GM12878 (cell line): ENCODE measurements at regions not wholly inside any gene's neighbourhood (a gene's known extent, or its start where the extent isn't known, plus 50 kb on each side); places are given as distances from the start of the nearest gene placed in this dataset.

Experiments
- ATAC-seq: fragments of 200-7000 bp; cut with Tn5 transposase; 3 replicates; pipeline ENCODE4 v1.9.1; 2020; ENCODE audit warnings: mild to moderate bottlenecking, moderate library complexity
- BruUV-seq: library from RNA; stranded (reverse); fragments of 400-500 nt; replicated peaks from 2 replicates; lab custom pipeline; 2021; lab: Mats Ljungman, UMichigan
- CTCF ChIA-PET: fragments of 300-600 bp; sonication (Branson Sonifier 250); formaldehyde crosslinking; extraction: SDS; loops from one replicate; lab custom pipeline; 2021; ENCODE audit warnings: inconsistent platforms; lab: Yijun Ruan, JAX
- POLR2A ChIA-PET: fragments of 350-600 bp; formaldehyde crosslinking; extraction: SDS; loops from one replicate; lab custom pipeline; 2021; ENCODE audit warnings: inconsistent platforms; lab: Charles Lee
- RAD21 ChIA-PET: fragments of 300-600 bp; sonication (Branson Sonifier 250); formaldehyde crosslinking; loops from one replicate; lab custom pipeline; 2023; ENCODE audit warnings: antibody characterized with exemption; ENCODE audit not compliant: unreplicated experiment; lab: Charles Lee
- SMC1A ChIA-PET: fragments of 300-600 bp; sonication (Branson Sonifier 250); formaldehyde crosslinking; loops from one replicate; lab custom pipeline; 2023; ENCODE audit not compliant: unreplicated experiment, uncharacterized antibody; lab: Charles Lee
- DNase-seq: peaks from one replicate; pipeline ENCODE4 v3.0.0-alpha.2; 2011; ENCODE audit warnings: low read depth, low spot score
- FAIRE-seq: peaks from 3 replicates; lab custom pipeline; 2011; peaks lifted over from hg19 to GRCh38; lab: Jason Lieb, UNC
- H2AFZ ChIP-seq: 2 replicates; pipeline ENCODE4 v1.6.0; 2011; ENCODE audit warnings: low read depth, low read length, control low read depth; ENCODE audit not compliant: control insufficient read depth
- H3K27ac ChIP-seq: 2 replicates; pipeline ENCODE4 v1.5.1; 2011; ENCODE audit warnings: control low read depth; ENCODE audit not compliant: control insufficient read depth, insufficient read depth
- H3K27me3 ChIP-seq, 2 experiments: replicated peaks in 1 of 2; 2 replicates each; pipeline versions ENCODE4 v1.6.0 to v1.6.1; 2011; ENCODE audit warnings: low read length in 1 of 2; ENCODE audit not compliant: control insufficient read depth in 2 of 2, insufficient read depth in 2 of 2
- H3K36me3 ChIP-seq, 2 experiments: 2 replicates each; pipeline ENCODE4 v1.5.1; 2011; ENCODE audit warnings: low read length in 1 of 2; ENCODE audit not compliant: control insufficient read depth in 2 of 2, insufficient read depth in 2 of 2
- H3K4me1 ChIP-seq: 2 replicates; pipeline ENCODE4 v1.6.1; 2011; ENCODE audit warnings: mild to moderate bottlenecking, low read length, moderate library complexity, mixed read lengths; ENCODE audit not compliant: control insufficient read depth, insufficient read depth
- H3K4me2 ChIP-seq: 2 replicates; pipeline ENCODE4 v1.6.0; 2011; ENCODE audit warnings: control low read depth; ENCODE audit not compliant: control insufficient read depth, insufficient read depth
- H3K4me3 ChIP-seq: fragments of 200-600 bp; sonication (generic); 2 replicates; pipeline ENCODE4 v1.5.1; 2016
- H3K79me2 ChIP-seq: 2 replicates; pipeline ENCODE4 v1.6.0; 2011; ENCODE audit warnings: low read length; ENCODE audit not compliant: control insufficient read depth, insufficient read depth
- H3K9ac ChIP-seq: 2 replicates; pipeline ENCODE4 v1.8.0; 2011; ENCODE audit warnings: low read length, control low read depth, mixed read lengths; ENCODE audit not compliant: control insufficient read depth, insufficient read depth
- H3K9me3 ChIP-seq: replicated peaks from 3 replicates; pipeline ENCODE4 v1.5.1; 2011; ENCODE audit warnings: mild to moderate bottlenecking, low read length; ENCODE audit not compliant: control insufficient read depth, insufficient read depth
- H4K20me1 ChIP-seq: 2 replicates; pipeline ENCODE4 v1.6.0; 2011; ENCODE audit not compliant: control insufficient read depth, insufficient read depth
- CEBPZ ChIP-seq: fragments of 150-350 bp; IDR thresholded peaks from 2 replicates; pipeline ENCODE4 v1.6.1; 2016; ENCODE audit warnings: low read depth, low read length
- E2F4 ChIP-seq: IDR thresholded peaks from 2 replicates; pipeline ENCODE4 v1.6.1; 2012; ENCODE audit warnings: low read depth, low read length, improper control_type of control experiment
- EP300 ChIP-seq, 2 experiments: fragments of 150-350 bp in 1 of 2; IDR thresholded peaks; 2 replicates each; pipeline ENCODE4 v1.6.1; 2011 to 2012; ENCODE audit warnings: low read depth in 2 of 2, low read length in 2 of 2, borderline replicate concordance in 1 of 2, improper control_type of control experiment in 1 of 2, inconsistent platforms in 1 of 2; ENCODE audit not compliant: control insufficient read depth in 1 of 2
- IRF3 ChIP-seq: fragments of 450-650 bp; IDR thresholded peaks from 2 replicates; pipeline ENCODE4 v1.6.1; 2014; ENCODE audit warnings: mild to moderate bottlenecking
- NBN ChIP-seq: fragments of 450-650 bp; IDR thresholded peaks from 2 replicates; pipeline ENCODE4 v1.6.1; 2016
- NR2C1 ChIP-seq: fragments of 450-650 bp; IDR thresholded peaks from 2 replicates; pipeline ENCODE4 v1.6.1; 2017; ENCODE audit warnings: antibody characterized with exemption, mild to moderate bottlenecking, moderate library complexity
- PBX3 ChIP-seq: IDR thresholded peaks from 2 replicates; pipeline ENCODE4 v1.6.1; 2011; ENCODE audit warnings: mild to moderate bottlenecking, low read depth, low read length, moderate library complexity; ENCODE audit not compliant: insufficient replicate concordance
- POLR2AphosphoS2 ChIP-seq: IDR thresholded peaks from 2 replicates; pipeline ENCODE4 v1.6.1; 2011; ENCODE audit warnings: low read depth, mild to moderate bottlenecking, low read length, improper control_type of control experiment, moderate library complexity
- POU2F2 ChIP-seq: IDR thresholded peaks from 3 replicates; pipeline ENCODE4 v1.6.1; 2011; ENCODE audit warnings: low read depth, mild to moderate bottlenecking, low read length, borderline replicate concordance
- SMAD1 ChIP-seq: fragments of 450-650 bp; IDR thresholded peaks from 2 replicates; pipeline ENCODE4 v1.6.1; 2018; ENCODE audit warnings: mild to moderate bottlenecking, low read depth; ENCODE audit not compliant: partially characterized antibody
- TBL1XR1 ChIP-seq: IDR thresholded peaks from 2 replicates; pipeline ENCODE4 v1.6.1; 2012; ENCODE audit warnings: low read depth, low read length, improper control_type of control experiment
- WRNIP1 ChIP-seq: IDR thresholded peaks from 2 replicates; pipeline ENCODE4 v1.6.1; 2011; ENCODE audit warnings: low read depth, low read length, improper control_type of control experiment, borderline replicate concordance
- WGBS: methylation state at CpG from one replicate; pipeline ENCODE4 v1.1.6; 2016; ENCODE audit warnings: low lambda C conversion rate; ENCODE audit not compliant: insufficient replicate concordance, insufficient coverage; ENCODE audit errors: missing lambda C conversion rate; 5-methylcytosine and 5-hydroxymethylcytosine counted together
- in situ Hi-C: fragments of 300-500 bp; cut with MboI; formaldehyde crosslinking; loops from 9 replicates; pipeline ENCODE4 v1.14.3; 2018; ENCODE audit warnings: mixed read lengths
- intact Hi-C: fragments of 100-400 bp; cut with micrococcal nuclease; formaldehyde crosslinking; loops from one replicate; pipeline ENCODE4 v1.14.2; 2022; ENCODE audit not compliant: unreplicated experiment

GRCh38 chr4:164087733-164088132 is 593.2 kb downstream of the TMA16 start:
- Histone ChIP-seq H3K9me3 (no peaks in the 10 kb centered on the region), H2AFZ (no peak overlapping the region), H3K4me3 (no peak overlapping the region), H4K20me1 (no peaks in the 10 kb centered on the region), H3K4me2 (no peak overlapping the region), H3K27me3 (no peaks in the 10 kb centered on the region), H3K79me2 (no peaks in the 10 kb centered on the region), H3K27ac (no peak overlapping the region), H3K9ac (no peak overlapping the region), H3K4me1 (no peaks in the 10 kb centered on the region), H3K36me3 (no peaks in the 10 kb centered on the region)
- no TSS peak for BruUV-seq
- ATAC-seq = no peak
- no peak for FAIRE-seq
- ChIA-PET CTCF (no interaction called here), POLR2A (no interaction called here), SMC1A (interaction anchor here (0.7 kb wide), 1 partner anchor 589 kb away, joined by 3 read pairs; no protein-coding TSS in a partner anchor), RAD21 (no interaction called here)
- in situ Hi-C loops (no loop called here), intact Hi-C loops (no loop called here)
- 17% methylated on average over 3 of the region's 3 CpGs for WGBS
- no peak for DNase-seq
- TF ChIP-seq NBN = no peak
- TF ChIP-seq IRF3 = no peak
- no peak for TF ChIP-seq PBX3
- TF ChIP-seq SMAD1 = no peak
- no peak for TF ChIP-seq WRNIP1
- TF ChIP-seq EP300 (IDR thresholded peaks at IDR 0.05; ENCODE audit: borderline replicate concordance in 1 of 2, control insufficient read depth in 1 of 2, low read depth in 2 of 2, low read length in 2 of 2) = no peak
- no peak for TF ChIP-seq POU2F2
- TF ChIP-seq POLR2AphosphoS2 = no peak
- TF ChIP-seq TBL1XR1 = no peak
- TF ChIP-seq E2F4 = no peak
- no peak for TF ChIP-seq CEBPZ
- TF ChIP-seq NR2C1 = no peak
